Upper lobe of left lung (tissue), 4 donors: ENCODE measurements at regions not wholly inside any gene's neighbourhood (a gene's known extent, or its start where the extent isn't known, plus 50 kb on each side); places are given as distances from the start of the nearest gene placed in this dataset.

Source experiments
- CTCF ChIP-seq, 6 experiments: fragments of 450-650 bp in 4 of 6; fragments of 200-600 bp in 2 of 6; sonication (generic) in 2 of 6; IDR thresholded peaks; one replicate each; pipeline ENCODE4 v1.5.1; 2016 to 2019; ENCODE audit warnings: antibody characterized with exemption in 6 of 6
- POLR2A ChIP-seq, 4 donors: fragments of 450-650 bp; IDR thresholded peaks; one replicate each; pipeline ENCODE4 v1.5.1; 2016 to 2017; ENCODE audit warnings: antibody characterized with exemption in 4 of 4, mild to moderate bottlenecking in 2 of 4
- POLR2AphosphoS5 ChIP-seq, 2 donors: sonication (generic); formaldehyde crosslinking; IDR thresholded peaks; one replicate each; pipeline ENCODE4 v1.5.1; 2017; ENCODE audit warnings: antibody characterized with exemption in 2 of 2

- TF ChIP-seq CTCF (IDR thresholded peaks at IDR 0.05) (no peak), POLR2A (IDR thresholded peaks at IDR 0.05) (no peak), POLR2AphosphoS5 (IDR thresholded peaks at IDR 0.05) (no peak)
These were observed 70.7 kb upstream of the PRSS16 start for GRCh38 chr6:27176523-27177484.
